ENCODE measurements at regions not wholly inside any gene's neighbourhood (a gene's known extent, or its start where the extent isn't known, plus 50 kb on each side); places are given as distances from the start of the nearest gene placed in this dataset.

DNA sequence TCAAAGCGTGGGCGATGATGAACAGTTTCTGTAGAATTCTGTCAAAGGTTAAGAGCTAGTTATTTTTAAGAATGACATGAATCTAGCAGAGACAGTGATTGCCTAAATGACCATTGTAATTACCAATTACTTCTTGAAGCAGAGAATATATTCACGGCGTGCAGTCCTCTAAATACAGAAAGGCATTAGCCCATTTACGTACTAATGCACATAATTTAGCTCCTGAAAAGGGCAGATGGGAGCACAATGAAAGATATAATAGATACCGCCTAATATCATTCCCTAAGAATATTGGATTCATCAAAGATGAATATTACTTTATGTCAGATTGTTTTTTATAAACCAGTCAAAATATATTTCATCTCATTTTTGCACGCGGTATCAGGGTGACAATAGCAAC, 212.4 kb downstream of the URI1 start:
- no peak for DNase-seq

DNA sequence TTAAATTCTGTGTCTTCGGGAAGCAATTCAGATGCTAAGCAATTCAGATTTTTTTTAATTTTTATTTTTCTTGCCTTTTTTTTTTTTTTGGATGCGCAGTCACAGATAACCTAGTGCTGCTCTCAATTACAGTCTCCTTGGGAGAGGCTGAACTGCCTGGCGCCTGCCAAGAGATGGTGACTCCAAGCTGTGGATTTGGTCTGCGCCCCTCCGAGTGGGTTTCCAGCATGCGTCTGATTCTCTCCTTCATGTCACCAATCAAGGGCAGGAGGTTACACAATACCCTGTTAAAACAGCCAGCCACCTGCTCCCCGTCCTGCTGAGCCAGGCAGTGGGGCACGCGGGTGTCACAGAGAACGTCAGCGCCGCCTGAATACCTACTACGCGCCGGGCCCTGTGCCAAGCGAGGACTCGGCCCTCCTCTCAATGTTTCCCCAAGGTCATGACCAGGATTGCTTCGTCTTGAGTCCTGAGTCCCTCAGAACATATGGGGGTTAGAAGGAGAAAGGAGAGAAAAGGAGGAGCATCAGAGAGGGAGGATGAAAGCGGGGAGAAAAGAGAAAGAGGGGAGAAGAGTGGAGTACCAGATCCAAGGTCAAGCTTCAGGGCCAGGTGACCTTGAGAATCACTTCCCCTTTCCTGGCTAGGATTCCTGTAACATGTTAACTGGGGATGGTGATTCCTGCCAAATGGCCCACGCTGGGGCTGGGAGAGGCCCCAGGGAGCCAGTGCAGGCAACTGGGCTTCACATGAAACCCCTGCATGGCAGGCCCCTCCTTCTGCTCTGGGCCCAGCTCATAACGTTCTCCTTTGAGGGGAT, 213.6 kb downstream of the URI1 start:
- DNase-seq, result no peak

DNA sequence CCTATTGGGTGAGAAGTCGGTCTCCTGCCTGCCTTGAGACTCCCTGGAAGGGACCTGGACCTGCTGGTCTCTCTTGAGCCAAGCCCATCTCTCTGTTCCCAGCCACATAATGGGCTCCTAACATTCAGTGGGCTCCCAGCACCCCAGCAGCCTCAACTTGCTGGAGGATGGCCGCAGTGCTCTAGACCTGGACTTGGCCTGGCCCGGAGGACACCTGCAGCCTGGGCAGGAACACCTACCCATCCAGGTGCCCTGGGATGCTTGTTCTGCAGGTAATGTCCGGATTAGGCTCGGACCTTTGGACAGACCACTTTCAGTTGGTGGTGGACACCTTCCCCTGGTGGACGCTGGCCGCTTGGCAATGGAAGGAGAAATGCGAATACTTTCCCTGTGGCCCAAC, 214.6 kb downstream of the URI1 start:
- DNase-seq, result no peak

DNA sequence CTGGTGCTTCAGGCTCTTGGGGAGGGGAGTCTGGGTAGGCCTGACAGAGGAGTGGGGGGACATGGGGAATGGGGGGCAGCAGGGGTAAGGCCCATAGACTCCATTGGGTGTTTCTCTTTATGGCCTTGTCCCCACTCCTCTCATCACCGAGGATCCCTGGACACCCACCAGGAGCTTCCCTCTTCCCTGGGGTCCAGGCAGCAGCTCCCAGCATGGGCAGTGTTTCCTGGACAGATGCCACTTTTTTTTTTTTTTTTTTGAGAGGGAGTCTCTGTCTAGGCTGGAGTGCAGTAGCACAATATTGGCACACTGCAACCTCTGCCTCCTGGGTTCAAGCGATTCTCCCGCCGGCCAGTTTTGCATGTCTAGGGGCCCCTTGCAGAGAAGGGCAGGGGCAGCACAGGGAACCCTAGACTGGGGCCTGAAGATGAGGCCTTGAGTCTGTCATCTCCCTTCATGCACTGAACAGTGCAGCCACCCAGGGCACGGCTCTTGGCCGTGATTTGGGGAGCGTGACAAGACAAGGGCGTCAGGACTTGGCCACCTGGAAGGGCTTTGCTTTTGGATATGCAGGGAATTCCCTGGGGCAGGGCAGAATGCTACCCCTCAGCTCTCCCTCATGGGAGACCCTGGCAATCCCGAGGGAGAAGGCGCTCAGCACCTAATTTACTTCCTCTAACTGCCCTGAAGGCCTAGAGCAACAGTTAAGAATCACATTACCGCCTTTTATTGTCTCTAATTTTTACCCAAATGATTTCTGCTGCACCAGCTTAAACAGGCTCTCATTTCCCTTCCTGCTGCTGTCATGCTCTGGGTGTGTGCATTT, 213.9 kb upstream of the ZNF536 start:
- no peak for DNase-seq

DNA sequence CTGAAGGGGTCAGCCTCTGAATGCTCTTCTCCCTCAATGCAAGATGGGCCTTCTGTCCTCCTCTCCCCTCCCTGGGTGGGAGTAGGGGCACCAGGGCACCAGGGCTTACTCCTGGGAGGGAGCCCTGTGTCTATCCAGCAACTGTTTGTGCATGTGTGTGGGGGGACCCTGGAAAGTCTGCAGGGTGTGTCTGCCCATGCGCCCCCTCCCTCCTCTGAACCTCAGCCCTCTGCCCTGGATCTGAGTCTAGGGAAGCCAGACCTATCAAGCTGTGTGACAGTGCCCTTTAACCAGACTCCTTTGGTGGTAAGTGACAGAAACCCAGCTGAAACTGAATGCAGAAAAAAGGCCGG, 213.3 kb upstream of the ZNF536 start:
- DNase-seq, result no peak

DNA sequence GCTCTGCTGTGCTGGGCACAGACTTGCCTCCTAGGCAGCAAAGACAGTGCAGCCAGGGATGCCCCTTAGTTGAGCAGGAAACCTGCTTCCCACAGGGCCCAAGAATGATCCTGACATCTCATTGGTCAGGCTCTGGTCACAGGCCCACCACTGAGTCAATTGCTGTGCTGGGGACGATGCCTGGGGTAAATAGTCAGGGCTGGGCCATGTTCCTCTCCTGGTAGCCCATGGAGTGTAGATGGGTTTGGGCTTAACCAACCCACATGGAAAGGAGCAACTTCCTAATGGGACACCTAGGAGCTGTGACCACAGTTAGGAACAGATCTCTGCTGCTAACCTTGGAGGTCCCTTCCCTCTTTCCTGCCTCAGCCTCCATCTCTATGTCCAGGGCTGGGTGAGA, 212.5 kb upstream of the ZNF536 start:
- no peak for DNase-seq

DNA sequence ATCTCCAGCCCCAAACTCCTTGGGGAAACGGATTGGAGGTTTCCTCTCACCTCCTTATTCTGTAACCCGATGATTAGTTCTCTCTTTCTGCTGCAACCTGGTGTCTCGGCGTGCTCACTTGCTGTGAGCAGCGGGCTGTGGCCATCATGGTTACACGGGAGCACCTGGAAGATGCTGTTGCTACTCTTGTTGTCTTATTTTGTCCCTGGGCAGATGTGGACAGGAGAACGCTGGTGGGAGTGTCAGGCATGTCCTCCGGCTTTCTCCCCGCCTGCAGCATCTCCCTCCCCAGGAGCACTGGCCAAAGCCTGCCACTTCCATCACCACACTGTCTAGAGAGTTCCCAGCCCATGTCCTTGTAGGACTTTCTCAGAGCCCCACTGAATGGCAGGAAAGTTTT, 211.8 kb upstream of the ZNF536 start:
- no peak for DNase-seq

DNA sequence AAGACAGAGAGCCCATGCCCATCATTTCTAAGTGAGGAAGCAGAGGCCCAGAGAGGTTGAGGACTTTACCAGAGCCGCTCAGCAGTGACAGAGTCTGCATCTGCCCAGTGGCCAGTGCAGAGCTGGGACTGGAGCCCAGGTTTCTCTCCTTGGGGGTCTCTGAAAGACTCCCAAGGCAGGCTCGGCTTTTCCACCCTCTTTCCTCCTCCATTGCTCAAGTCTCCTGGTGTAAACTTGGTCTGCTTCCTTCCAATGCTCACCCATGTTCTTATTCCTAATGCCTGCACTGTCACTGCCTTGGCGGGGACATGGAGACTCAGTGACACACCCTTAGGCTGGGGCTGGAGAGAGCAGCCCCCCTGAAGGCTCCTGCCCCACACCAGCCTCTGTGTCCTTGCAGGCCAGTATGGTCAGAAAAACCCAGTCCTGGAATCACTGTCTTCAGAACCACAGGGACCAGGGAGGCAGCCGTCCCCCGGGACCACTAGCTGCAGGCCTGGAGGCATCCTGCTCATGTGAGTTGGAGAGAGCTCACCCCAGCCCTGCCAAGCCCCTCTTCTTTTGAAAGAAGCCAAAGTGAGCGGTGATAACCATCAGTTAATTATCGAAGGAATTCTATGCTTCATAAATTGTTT, 211.0 kb upstream of the ZNF536 start:
- no peak for DNase-seq

DNA sequence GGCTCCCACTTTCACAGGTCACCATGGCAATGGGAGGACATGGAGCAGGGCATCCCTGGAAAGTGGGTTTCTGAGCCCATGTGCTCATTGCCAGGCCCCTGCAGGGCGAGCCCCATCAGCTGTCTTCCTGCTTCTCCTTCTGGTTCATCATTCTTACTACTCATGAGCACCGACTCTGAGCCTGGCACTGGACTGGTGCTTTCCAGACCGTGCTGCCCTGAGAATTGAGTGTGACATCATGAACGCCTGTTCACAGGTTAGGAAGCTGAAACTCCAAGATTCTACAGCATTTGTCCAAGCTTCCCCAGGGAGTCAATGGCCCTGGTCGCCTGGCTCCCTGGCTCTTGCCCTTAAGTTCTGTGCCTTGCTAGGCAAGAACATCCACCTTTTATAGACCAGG, 210.4 kb upstream of the ZNF536 start:
- DNase-seq, result no peak

DNA sequence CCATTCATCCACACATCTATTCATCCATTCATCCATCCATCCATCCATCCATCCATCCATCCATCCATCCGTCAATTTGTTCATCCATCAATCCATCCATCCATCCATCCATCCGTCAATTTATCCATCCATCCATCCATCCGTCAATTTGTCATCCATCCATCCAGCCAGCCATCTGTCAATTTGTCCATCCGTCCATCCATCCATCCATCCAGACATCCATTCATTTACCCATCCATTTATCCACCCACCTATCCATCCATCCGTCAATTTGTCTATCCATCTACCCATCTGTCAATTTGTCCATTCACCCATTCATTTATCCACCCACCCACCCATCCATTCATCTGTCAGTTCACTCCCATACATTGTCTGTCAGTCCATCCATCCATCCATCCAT, 209.5 kb upstream of the ZNF536 start:
- DNase-seq, result no peak

DNA sequence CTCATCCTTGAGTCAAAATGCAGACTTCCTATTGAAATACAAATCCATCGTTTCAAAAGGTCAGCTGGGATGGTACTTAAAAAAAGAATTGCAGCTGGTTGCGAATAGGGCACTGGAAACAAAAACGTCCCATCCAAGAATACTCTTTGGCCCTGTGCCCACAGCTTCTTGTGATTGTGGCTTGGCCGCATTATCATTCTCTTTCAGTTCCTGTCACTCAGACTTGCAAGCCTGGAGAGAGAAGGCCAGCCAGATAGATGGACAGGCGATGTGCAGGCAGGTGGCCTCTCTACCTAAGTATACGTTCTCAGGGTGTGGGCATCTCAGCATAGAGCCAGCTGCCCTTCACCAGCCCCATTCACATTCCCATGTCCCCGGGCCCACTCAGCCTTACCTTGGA, 208.5 kb upstream of the ZNF536 start:
- DNase-seq, result no peak

DNA sequence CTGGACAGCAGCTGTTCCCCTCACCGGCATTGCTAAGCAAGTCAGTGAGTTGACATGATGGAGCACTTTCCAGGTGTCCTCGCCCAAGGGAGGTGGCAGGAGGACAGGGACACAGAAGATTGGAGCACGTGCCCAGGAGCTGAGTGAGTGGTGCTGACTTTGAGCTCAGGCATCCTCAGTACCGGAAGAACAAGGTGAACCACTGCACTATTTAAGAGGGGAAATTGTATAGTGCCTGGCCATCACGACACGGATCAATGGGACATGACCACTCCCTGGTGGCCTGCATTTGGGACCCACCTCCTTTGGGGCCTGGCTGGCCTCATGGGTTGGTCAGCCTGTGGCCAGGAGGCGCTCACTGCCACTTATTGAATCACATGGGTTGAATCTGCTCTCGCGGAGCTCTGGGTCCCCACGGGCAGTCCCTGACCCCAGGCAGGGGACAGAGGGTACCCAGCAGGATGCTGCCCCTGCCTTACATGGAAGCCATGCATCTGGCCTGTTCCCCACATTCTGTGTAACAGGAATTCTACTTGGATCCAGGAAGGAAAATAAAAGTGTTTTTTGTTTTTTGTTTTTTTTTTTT, 206.9 kb upstream of the ZNF536 start:
- no peak for DNase-seq

DNA sequence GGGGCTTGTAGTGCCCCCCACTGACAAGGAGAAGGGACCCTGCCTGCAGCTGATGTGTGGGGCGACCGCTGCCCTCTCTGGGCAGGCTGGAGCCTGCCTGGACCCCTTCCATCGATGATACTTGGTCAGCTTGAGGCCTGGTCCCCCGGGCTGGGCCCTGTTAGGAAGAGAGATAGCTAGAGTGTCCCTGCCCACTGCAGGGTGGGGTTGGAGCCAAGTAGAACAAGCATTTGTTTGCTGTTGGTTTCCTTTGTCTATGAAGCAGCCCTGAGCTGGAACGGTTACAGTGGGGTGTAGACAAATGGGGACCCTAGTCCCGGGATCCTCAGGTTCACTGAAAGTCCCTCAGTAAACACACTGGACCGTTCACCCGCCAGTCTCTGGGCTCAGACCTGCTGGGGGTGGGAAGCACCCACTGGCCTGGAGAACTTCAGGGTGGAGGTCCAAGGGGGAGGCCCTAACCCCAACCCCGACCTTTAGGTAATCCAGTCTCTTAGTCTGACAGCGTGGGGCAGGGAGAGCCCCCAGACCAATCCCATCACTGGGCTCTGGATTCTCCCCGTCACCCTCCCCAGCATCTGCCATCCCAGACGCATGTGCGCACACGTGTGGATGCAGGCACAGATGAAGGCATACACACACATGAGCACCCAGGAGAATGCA, 204.8 kb upstream of the ZNF536 start:
- no peak for DNase-seq

DNA sequence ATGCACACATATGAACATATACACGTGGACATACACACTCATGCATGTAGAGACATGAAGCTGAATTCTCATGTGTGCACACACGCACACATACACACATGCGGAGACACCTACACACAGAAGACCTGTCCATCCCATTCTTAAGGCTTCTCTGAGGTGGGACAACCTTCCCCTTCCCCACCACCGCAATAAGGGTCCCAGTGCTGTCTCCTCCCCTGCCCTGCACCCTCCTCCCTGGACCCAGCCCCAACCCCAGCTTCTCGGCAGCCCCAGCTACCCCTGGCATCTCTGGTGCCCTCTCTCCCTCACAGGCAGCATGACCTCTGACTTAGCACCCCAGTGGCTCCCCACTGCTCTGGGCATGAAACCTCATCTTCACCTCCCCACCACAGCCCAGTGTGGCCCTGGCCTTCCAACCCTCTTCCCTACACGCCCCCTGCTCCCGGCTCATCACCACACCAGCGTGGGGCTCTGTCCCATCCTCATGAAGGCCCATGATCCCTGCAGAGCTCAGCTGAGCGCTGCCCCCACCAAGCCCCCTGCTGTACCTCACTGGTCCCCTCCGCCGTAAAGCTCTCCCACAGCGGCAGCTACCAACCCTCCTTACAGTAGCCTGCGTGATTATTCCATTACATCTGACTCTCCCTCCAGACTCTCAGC, 204.1 kb upstream of the ZNF536 start:
- no peak for DNase-seq

DNA sequence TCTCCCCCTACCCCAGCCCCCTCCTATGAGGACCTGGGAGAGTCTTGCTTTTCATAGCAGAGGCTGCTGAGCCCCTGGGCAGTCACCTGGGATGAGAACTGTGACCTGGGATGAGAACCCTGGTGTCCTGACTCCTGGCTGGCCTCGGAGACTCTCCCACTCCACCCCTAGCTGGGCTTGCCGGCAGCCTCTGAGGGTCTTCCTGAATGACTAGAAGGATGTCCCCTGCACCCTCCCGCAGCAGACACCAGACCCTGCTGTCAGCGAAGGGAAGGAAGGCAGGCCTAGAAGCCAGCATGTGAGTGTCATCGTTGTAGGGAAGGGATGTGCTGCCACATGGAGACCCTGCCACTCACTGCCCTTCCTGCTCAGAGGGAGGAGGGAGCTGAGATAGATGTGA, 203.4 kb upstream of the ZNF536 start:
- DNase-seq, result no peak

DNA sequence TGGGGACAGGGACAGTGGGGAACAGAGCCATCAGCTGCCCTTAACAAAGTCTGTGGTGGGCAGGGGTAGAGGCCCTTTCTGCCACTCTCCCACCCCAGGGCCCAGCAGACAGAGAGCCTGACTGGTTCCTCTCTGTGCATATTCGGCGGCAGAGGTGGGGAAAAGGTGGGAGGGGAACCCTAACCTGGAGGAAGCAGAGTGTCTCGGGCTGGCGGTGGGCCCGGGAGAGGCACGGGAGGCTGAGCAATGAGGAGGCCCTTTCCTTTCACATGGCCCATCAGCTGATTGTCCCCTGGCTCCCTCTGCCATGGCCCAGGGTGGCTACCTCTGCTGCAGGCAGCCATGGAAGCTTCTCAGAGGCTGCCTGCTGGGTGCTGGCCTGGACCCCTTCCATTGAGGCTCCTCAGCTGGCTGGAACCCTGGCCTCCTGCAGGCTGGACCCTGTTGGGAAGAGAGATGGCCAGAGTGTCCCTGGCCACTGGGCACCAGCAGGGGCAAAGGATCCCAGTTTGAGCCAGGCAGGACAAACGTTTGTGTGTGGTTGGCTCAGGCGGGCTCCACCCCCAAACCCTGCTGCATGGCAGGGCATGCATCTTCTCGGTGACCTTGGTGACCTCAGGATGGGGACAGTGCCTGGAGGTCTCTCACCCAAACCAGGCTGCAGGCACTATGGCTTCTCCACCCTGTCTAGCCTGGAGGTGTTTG, 202.8 kb upstream of the ZNF536 start:
- DNase-seq, result no peak

DNA sequence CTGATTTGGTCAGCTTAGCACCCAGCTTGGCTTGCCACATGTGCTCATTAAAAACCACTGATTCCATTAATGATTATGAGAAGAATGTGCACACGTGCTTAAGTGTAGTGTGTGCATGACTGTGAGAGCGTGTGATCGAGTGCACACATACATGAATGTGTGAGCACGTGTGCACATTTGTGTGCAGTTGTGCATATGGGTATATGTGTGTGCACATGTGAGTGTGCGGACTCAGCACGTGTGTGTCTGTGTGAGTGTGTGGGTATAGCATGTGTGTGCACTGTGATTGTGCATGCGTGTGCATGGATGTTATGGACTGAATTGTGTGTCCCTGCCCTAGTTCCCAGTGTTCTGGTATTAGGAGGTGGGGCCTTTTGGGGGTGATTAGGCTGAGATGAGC, 202.1 kb upstream of the ZNF536 start:
- no peak for DNase-seq

DNA sequence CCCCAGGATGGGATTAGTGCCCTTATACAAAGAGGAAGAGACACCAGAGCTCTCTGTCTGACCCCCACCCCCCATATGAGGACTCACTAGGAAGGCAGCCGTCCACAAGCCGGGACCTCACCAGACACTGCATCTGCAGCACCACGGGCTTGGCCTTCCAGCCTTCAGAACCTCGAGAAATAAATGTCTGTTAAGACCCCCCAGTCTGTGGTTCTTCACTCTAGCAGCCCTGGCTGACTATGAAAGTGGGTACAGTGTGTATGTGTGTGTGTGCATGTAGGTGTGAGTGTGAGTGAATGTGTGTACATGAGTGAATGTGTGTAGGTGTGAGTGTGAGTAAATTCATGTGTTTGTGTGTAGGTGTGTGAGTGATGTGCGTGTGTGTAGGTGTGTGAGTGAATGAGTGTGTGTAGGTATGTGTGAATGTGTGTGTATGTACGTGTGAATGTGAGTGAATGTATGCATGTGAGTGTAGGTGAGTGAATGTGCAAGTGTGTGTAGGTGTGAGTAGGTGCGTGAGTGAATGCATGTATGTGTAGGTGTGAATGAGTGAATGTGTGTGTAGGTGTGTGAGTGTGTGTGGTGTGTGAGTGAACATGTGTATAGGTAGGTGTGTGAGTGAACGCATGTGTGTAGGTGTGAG, 201.6 kb upstream of the ZNF536 start:
- DNase-seq, result no peak

DNA sequence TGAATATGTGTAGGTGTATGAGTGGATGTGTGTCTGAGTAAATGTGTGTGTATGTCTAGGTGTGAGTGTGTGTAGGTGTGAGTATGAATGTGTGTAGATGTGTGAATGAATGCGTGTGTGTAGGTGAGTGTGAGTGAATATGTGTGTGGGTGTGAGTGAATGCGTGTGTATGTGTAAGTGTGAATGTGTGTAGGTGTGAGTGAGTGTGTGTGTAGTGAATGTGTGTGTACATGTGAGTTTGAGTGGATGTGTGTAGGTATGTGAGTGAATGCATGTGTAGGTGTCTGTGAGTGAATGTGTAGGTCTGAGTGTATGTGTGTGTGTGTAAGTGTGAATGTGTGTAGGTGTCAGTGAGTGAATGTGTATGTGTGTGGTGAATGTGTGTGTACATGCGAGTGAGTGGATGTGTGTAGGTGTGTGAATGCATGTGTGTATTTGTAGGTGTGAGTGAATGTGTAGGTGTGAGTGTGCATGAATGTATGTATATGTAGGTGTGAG, 201.0 kb upstream of the ZNF536 start:
- DNase-seq, result no peak

DNA sequence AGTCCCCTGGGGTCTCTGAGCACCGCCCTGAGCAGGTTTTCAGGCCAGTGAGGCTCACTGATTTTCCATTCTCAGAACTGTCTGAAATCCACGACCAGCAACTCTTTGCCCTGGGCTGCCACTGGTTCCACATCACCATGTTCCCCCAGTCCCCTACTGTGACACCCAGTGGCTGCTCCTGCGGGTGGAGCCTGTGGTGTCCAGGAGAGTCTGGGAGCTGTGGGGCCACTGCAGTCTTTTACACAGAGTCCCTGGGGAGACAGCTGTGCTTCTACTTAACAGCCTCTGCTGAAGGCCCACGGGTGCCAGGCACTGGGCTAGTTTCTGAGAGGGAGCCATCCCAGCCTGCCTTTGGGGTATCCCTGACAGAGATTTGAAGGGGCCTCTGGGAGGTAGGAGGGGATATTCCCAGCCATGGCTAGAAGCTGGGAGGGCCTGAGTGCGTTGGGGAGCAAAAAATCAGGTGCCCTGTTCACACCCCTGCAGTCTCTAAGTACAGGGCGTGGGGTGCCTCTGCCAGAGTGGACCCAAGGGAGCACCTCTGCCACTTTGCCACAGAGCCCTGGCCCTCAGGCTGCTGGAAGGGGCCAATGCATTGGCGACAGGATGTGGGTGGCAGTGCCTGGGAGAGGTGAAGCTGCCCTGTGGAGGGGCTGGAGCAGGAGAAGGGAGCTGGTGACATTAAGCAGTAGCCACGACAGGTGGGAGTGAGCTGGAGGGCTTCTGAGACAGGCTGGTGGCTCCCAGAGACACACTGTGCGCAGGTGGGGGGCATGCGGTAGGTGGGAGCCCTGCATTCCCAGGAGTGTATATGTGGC, 200.2 kb upstream of the ZNF536 start:
- DNase-seq, result no peak
